Ishikawa (cell line): ENCODE measurements at regions not wholly inside any gene's neighbourhood (a gene's known extent, or its start where the extent isn't known, plus 50 kb on each side); places are given as distances from the start of the nearest gene placed in this dataset.

Experiments used
- CEBPB ChIP-seq: IDR thresholded peaks from 2 replicates; pipeline ENCODE4 v1.6.1; 2012
- CREB1 ChIP-seq: IDR thresholded peaks from 2 replicates; pipeline ENCODE4 v1.6.1; 2012; ENCODE audit warnings: low read depth
- EGR1 ChIP-seq: IDR thresholded peaks from 2 replicates; pipeline ENCODE4 v1.6.1; 2012
- EP300 ChIP-seq: IDR thresholded peaks from 2 replicates; pipeline ENCODE4 v1.6.1; 2012; ENCODE audit warnings: borderline replicate concordance
- FOXM1 ChIP-seq: IDR thresholded peaks from 2 replicates; pipeline ENCODE4 v1.6.1; 2012; ENCODE audit warnings: low read depth, borderline replicate concordance
- NFIC ChIP-seq: IDR thresholded peaks from 2 replicates; pipeline ENCODE4 v1.6.1; 2012
- RAD21 ChIP-seq: IDR thresholded peaks from 2 replicates; pipeline ENCODE4 v1.6.1; 2012; ENCODE audit warnings: low read depth
- TAF1 ChIP-seq: IDR thresholded peaks from 2 replicates; pipeline ENCODE4 v1.6.1; 2012; ENCODE audit warnings: low read depth, mild to moderate bottlenecking
- TCF12 ChIP-seq: IDR thresholded peaks from 2 replicates; pipeline ENCODE4 v1.6.1; 2012; ENCODE audit warnings: low read depth
- TEAD4 ChIP-seq: IDR thresholded peaks from 2 replicates; pipeline ENCODE4 v1.6.1; 2012
- YY1 ChIP-seq: IDR thresholded peaks from 2 replicates; pipeline ENCODE4 v1.6.1; 2012; ENCODE audit warnings: low read depth
- ZBTB7A ChIP-seq: IDR thresholded peaks from 2 replicates; pipeline ENCODE4 v1.6.1; 2012; ENCODE audit warnings: low read depth
- TF ChIP-seq, protein P1 (sequence below): IDR thresholded peaks from 2 replicates; pipeline ENCODE4 v1.6.1; 2012
- TF ChIP-seq, protein P2 (sequence below): IDR thresholded peaks from 2 replicates; pipeline ENCODE4 v1.6.1; 2012
- TF ChIP-seq, protein P3 (sequence below): IDR thresholded peaks from 2 replicates; pipeline ENCODE4 v1.6.1; 2012; ENCODE audit warnings: low read depth, mild to moderate bottlenecking

DNA sequence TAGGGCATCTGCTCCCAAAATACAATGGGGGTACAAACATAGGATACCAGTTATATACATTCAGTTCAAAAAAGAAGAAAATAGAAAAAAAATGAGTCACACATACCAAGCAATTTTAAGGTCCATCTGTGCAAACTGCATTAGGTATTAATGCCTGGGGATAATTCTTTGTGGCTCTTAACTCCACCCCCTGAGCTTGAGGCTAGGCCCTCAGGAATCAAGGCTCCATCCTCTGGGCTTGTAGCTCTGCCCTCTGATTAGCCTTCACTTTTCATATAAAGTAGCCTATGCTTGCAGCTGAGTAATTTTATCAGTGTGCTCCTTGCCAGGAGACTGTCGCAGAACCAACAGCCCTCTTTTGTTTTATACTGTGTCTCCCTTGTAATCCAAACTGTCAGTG, 69.9 kb upstream of the BACE2 start:
- TF ChIP-seq CEBPB (no peak), EGR1 (no peak), CREB1 (no peak), YY1 (no peak), RAD21 (no peak), TAF1 (no peak), NFIC (no peak)
- TF ChIP-seq, protein P1, sequence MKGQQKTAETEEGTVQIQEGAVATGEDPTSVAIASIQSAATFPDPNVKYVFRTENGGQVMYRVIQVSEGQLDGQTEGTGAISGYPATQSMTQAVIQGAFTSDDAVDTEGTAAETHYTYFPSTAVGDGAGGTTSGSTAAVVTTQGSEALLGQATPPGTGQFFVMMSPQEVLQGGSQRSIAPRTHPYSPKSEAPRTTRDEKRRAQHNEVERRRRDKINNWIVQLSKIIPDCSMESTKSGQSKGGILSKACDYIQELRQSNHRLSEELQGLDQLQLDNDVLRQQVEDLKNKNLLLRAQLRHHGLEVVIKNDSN = no peak

DNA sequence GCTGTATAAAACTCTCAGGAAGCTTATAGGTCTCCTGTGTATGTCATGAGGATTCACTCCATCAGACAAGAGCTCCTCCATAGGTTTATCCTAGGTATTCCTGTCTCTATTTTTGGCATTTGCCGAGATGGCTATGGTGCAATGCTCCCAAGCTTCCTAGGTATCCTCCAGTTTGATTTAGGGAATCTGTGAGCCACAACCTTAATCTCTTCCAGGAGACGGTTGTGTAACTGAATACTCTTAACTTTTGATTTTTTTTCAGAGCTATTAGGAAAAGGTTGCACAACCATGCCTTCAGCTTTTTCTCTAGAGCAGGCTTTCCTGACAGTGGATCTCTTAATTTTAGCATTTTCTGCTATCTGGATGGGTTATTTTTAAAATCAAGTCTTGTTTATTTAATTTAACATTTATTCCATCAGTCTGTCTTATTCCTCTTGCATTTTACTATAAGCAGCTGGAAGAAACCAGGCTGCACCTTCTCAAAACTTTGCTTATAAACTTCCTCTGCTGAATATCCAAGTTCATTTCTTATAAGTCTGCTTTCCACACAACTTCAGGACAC, 69.4 kb upstream of the BACE2 start:
- TF ChIP-seq ZBTB7A = no peak
- no peak for TF ChIP-seq YY1
- no peak for TF ChIP-seq CREB1
- TF ChIP-seq CEBPB = no peak

DNA sequence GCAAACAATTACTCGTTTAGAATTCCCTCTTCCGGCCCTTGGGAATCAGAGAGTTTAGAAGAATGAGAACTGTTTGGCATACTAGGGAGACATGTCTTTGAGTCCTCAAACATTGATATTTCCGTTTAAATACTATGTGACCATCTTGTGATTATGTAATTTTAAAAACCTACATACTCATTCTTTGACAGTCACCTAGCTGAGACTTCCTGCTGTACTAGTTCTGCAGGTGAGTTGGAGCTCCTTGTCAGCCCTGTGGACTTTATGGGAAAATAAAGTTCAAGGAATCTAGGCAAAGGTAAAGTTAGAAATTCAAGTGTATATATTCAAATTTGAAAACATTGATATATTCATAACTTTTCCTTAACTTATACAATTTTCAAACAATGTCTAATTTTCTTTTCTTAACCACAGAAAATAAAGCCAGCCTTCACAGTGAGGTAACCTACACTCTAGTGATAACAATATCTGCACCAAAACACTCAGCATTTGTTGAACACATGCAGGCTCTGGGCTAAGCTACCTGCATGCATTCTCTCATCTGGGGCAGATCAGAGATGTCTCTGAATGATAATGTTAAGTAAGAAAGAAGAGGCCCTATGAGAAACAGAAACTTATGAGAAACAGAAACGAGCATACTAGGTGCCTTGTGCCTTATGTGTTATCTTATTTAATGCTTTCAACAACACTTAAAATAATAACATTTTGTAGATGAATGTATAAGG, 67.0 kb upstream of the BACE2 start:
- TF ChIP-seq TCF12 (no peak), TEAD4 (no peak), NFIC (no peak), RAD21 (no peak), YY1 (no peak)
- TF ChIP-seq, protein P1 = no peak
- TF ChIP-seq, protein P2, sequence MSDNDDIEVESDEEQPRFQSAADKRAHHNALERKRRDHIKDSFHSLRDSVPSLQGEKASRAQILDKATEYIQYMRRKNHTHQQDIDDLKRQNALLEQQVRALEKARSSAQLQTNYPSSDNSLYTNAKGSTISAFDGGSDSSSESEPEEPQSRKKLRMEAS = no peak
- TF ChIP-seq, protein P3, sequence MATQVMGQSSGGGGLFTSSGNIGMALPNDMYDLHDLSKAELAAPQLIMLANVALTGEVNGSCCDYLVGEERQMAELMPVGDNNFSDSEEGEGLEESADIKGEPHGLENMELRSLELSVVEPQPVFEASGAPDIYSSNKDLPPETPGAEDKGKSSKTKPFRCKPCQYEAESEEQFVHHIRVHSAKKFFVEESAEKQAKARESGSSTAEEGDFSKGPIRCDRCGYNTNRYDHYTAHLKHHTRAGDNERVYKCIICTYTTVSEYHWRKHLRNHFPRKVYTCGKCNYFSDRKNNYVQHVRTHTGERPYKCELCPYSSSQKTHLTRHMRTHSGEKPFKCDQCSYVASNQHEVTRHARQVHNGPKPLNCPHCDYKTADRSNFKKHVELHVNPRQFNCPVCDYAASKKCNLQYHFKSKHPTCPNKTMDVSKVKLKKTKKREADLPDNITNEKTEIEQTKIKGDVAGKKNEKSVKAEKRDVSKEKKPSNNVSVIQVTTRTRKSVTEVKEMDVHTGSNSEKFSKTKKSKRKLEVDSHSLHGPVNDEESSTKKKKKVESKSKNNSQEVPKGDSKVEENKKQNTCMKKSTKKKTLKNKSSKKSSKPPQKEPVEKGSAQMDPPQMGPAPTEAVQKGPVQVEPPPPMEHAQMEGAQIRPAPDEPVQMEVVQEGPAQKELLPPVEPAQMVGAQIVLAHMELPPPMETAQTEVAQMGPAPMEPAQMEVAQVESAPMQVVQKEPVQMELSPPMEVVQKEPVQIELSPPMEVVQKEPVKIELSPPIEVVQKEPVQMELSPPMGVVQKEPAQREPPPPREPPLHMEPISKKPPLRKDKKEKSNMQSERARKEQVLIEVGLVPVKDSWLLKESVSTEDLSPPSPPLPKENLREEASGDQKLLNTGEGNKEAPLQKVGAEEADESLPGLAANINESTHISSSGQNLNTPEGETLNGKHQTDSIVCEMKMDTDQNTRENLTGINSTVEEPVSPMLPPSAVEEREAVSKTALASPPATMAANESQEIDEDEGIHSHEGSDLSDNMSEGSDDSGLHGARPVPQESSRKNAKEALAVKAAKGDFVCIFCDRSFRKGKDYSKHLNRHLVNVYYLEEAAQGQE = no peak

DNA sequence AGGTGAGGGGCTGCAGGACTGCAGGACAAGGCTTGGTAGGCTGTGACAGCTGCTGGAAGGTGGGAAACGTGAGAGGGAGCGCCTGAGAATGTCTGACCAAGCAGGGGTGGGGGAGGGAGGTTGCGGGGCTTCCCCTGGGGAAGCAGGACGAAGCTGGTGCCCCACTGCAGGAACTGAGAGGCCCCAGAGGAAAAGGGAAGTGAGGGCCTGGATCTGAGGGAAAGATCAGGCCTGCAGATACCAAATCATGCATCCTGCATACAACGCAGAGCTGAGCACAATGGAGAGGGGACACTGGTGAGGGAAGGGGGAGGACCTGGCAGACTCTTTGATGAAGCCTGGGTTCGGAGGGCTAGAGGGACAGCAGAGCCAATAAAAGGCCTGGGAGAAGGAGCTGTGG, 65.7 kb upstream of the BACE2 start:
- TF ChIP-seq YY1 (no peak), FOXM1 (no peak), NFIC (no peak), RAD21 (no peak), TCF12 (no peak), EGR1 (no peak), EP300 (no peak), TAF1 (no peak)
- TF ChIP-seq, protein P2 = no peak

DNA sequence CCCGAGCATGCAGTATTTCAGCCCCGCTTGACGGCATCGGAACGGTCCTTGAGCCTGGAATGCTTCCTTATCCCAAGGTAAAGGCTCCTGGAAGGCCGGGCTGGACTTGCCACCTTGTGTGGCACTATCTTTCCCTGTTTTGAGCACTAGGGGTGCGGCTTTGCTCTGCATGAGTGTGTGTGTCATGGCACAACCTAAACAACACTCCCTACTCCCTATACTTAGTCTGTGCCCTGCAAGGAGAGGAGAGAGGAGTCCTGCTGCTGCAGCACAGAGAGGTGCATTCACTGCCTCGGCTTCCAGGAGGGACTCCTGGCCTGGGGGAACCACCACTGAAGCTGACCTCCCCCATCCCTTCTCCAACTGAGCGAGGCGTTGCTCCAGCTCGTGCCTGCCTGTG, 60.4 kb upstream of the BACE2 start:
- TF ChIP-seq CEBPB = no peak
- TF ChIP-seq, protein P2 = no peak

DNA sequence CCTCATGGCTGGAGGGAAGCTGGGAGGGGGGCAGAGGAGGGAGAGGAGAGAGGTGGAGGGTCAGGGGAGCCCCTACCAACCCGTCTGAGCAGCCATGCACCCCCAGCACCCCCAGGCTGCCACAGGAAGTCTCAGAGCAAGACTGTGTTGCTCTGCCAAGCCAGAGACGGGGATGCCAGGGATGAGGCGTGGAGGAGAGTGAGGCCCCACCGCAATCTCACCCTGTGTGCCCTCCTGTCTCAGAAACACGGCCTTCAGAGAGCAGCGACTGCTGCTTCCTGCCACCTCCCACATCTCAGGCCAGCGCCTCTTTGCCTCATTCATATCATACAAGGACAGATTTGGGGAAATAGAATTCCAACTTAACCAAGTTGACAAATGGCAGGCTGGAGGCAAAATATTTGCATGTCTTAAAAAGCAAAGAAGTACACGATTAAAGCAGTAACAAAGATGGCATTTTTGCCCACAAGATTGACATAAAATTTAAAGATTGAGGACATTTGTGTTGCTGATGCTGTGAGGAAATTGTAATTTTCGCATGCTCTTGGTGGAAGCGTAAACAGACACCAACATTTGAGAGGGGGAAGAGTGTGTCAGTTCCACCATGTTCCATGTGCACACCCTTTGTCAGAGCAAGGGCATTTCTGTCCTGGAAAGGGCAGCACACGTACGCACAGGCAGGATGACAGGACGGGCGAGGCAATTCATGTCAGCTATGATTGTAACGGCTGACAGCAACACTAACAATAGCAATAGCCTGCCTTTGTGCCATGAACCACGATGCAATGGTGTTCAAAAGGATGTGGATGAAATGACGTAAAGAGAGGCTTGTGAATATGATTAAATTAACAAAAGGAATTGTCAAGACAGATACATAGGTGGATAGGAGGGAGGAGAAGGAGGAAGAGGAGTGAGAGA, 59.0 kb upstream of the BACE2 start:
- TF ChIP-seq EP300 = no peak

DNA sequence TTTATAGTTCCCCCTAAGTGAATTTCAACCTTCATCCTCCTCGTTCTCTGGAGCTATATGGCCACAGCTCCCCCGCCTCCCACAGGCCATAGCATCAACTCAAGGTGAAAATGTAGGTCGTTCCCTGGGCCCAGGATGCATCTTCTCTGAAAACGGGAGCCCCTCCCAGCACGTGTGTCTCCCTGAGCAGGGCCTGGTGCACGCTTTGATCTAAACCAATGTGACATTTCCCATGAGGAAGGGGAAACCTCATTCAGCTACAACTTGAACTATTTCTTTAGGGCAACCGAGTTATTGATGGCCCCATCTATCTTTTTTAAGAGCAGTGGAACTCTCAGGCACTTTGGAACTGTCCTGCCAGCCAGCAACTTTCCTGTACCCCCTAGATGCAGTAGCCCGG, 57.8 kb upstream of the BACE2 start:
- TF ChIP-seq RAD21 = no peak
- TF ChIP-seq, protein P3 = no peak
- no peak for TF ChIP-seq TAF1
- TF ChIP-seq NFIC = no peak
- TF ChIP-seq YY1 = no peak
- TF ChIP-seq TCF12 = no peak
- TF ChIP-seq, protein P2 = no peak
- TF ChIP-seq TEAD4 = no peak
- no peak for TF ChIP-seq EGR1
- TF ChIP-seq CREB1 = no peak
- no peak for TF ChIP-seq CEBPB
- TF ChIP-seq, protein P1 = no peak
- no peak for TF ChIP-seq EP300
